HL-60 (cell line): ENCODE measurements at regions not wholly inside any gene's neighbourhood (a gene's known extent, or its start where the extent isn't known, plus 50 kb on each side); places are given as distances from the start of the nearest gene placed in this dataset.

Experiments
- DNase-seq, 2 experiments: peaks; one replicate each; pipeline ENCODE4 v3.0.0-alpha.2; 2010 to 2020; ENCODE audit warnings: low read depth in 1 of 2, low spot score in 1 of 2
- H3K27ac ChIP-seq: fragments of 250-450 bp; sonication (Bioruptor Pico); replicated peaks from 2 replicates; pipeline ENCODE4 v1.5.1; 2020; ENCODE audit warnings: mild to moderate bottlenecking, moderate library complexity
- H3K27me3 ChIP-seq: fragments of 250-450 bp; sonication (Bioruptor Pico); 2 replicates; pipeline ENCODE4 v1.5.1; 2021; ENCODE audit warnings: mild to moderate bottlenecking, moderate library complexity; ENCODE audit not compliant: insufficient read depth, poor library complexity, severe bottlenecking
- H3K4me3 ChIP-seq: replicated peaks from 2 replicates; pipeline ENCODE4 v1.5.1; 2011; ENCODE audit warnings: mild to moderate bottlenecking, control low read depth, low read length; ENCODE audit not compliant: insufficient read depth
- CTCF ChIP-seq: IDR thresholded peaks from one replicate; pipeline ENCODE4 v1.5.1; 2011; ENCODE audit warnings: low read length, control low read depth, inconsistent platforms; ENCODE audit not compliant: insufficient read depth
- GABPA ChIP-seq: IDR thresholded peaks from 2 replicates; pipeline ENCODE4 v1.6.1; 2012; ENCODE audit warnings: low read depth
- POLR2AphosphoS5 ChIP-seq: IDR thresholded peaks from 2 replicates; pipeline ENCODE4 v1.6.1; 2012; ENCODE audit warnings: low read depth
- REST ChIP-seq: IDR thresholded peaks from 2 replicates; pipeline ENCODE4 v1.6.1; 2012; ENCODE audit warnings: low read depth; ENCODE audit not compliant: insufficient replicate concordance
- SPI1 ChIP-seq: IDR thresholded peaks from 2 replicates; pipeline ENCODE4 v1.6.1; 2012; ENCODE audit warnings: low read depth, mild to moderate bottlenecking, borderline replicate concordance

GRCh38 chr2:155427470-155427869 lies 729.0 kb downstream of the KCNJ3 start:
- TF ChIP-seq GABPA = no peak
- no peak for TF ChIP-seq CTCF
- TF ChIP-seq REST = no peak
- TF ChIP-seq POLR2AphosphoS5 = no peak
- TF ChIP-seq SPI1 = no peak
- no peaks in the 10 kb centered on the region for H3K27me3 ChIP-seq
- no peak for DNase-seq
- no peak overlapping the region for H3K4me3 ChIP-seq
- no peak overlapping the region for H3K27ac ChIP-seq

GRCh38 chr2:155424518-155424917 lies 726.0 kb downstream of the KCNJ3 start:
- Histone ChIP-seq H3K27ac (no peak overlapping the region), H3K27me3 (no peaks in the 10 kb centered on the region), H3K4me3 (no peak overlapping the region)
- TF ChIP-seq GABPA = no peak
- no peak for TF ChIP-seq CTCF
- TF ChIP-seq POLR2AphosphoS5 = no peak
- TF ChIP-seq REST = no peak
- TF ChIP-seq SPI1 = peak; percentile 59
- no peak for DNase-seq

- H3K27ac ChIP-seq = no peak overlapping the region
- H3K4me3 ChIP-seq = no peak overlapping the region
- TF ChIP-seq SPI1 (no peak), GABPA (no peak), CTCF (no peak), REST (no peak), POLR2AphosphoS5 (no peak)
- DNase-seq = no peak
- H3K27me3 ChIP-seq = no peaks in the 10 kb centered on the region
Observed at GRCh38 chr2:155418753-155419152, 720.3 kb downstream of the KCNJ3 start.
